K562 (cell line): ENCODE measurements at regions not wholly inside any gene's neighbourhood (a gene's known extent, or its start where the extent isn't known, plus 50 kb on each side); places are given as distances from the start of the nearest gene placed in this dataset.

ENCODE experiments used
- ATF1 ChIP-seq, 2 experiments: fragments of 450-650 bp in 1 of 2; IDR thresholded peaks; 2 replicates each; pipeline ENCODE4 v1.6.1; 2016; ENCODE audit warnings: missing compliant biosample characterization in 1 of 2, missing genetic modification characterization in 1 of 2
- CBFB ChIP-seq: sonication (generic); formaldehyde crosslinking; IDR thresholded peaks from 2 replicates; pipeline ENCODE4 v1.4.0; 2020; ENCODE audit warnings: mild to moderate bottlenecking, missing genetic modification reagents
- CHD1 ChIP-seq: fragments of 200-600 bp; sonication (generic); IDR thresholded peaks from one replicate; pipeline ENCODE4 v1.6.1; 2012; ENCODE audit warnings: mild to moderate bottlenecking, moderate library complexity, low read length, inconsistent platforms
- NR3C1 ChIP-seq: sonication (generic); formaldehyde crosslinking; IDR thresholded peaks from 2 replicates; pipeline ENCODE4 v1.8.1; 2022; ENCODE audit warnings: missing genetic modification reagents
- SMAD2 ChIP-seq: fragments of 150-350 bp; IDR thresholded peaks from 2 replicates; pipeline ENCODE4 v1.6.1; 2014; ENCODE audit warnings: low read depth, mild to moderate bottlenecking, low read length
- STAT6 ChIP-seq: sonication (generic); formaldehyde crosslinking; IDR thresholded peaks from 2 replicates; pipeline ENCODE4 v1.8.1; 2023; ENCODE audit warnings: mild to moderate bottlenecking, missing genetic modification reagents
- ZNF12 ChIP-seq: sonication (generic); formaldehyde crosslinking; IDR thresholded peaks from 2 replicates; pipeline ENCODE4 v1.4.0; 2020; ENCODE audit warnings: mild to moderate bottlenecking, missing genetic modification reagents
- ZNF224 ChIP-seq: sonication (generic); formaldehyde crosslinking; IDR thresholded peaks from 2 replicates; pipeline ENCODE4 v1.8.0; 2022; ENCODE audit warnings: mild to moderate bottlenecking, missing genetic modification reagents
- ZNF431 ChIP-seq: sonication (generic); formaldehyde crosslinking; IDR thresholded peaks from 2 replicates; pipeline ENCODE4 v1.8.0; 2022; ENCODE audit warnings: mild to moderate bottlenecking, missing genetic modification reagents
- TF ChIP-seq, protein P1 (sequence below): fragments of 450-650 bp; IDR thresholded peaks from 2 replicates; pipeline ENCODE4 v1.6.1; 2017; ENCODE audit warnings: antibody characterized with exemption

DNA sequence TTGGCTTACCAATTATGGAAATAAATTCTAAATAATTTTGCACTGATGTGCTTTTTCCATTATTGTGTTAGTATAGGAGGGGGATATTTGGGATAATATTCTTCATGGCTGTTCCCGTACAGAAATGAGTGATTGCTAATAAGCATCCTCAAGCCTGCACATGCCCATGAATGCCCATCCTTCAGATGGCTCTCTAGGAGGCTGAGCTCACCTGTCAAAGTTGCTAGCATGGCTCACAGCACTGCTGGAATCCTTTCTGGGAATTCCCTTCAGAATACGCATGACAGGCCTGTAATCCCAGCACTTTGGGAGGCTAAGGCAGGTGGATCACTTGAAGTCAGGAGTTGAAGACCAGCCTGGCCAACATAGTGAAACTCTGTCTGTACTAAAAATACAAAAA is 124.1 kb downstream of the NXNL2 start (continued):
- TF ChIP-seq STAT6 (CRISPR knock-in tag), result no peak
- no peak for TF ChIP-seq ATF1 (CRISPR knock-in tag; IDR thresholded peaks at IDR 0.05)
- TF ChIP-seq ATF1 (tag; IDR thresholded peaks at IDR 0.05), result no peak
- no peak for TF ChIP-seq ZNF224 (CRISPR knock-in tag)
- TF ChIP-seq ZNF12 (CRISPR knock-in tag), result no peak
- TF ChIP-seq CHD1, result no peak
- TF ChIP-seq, protein P1, sequence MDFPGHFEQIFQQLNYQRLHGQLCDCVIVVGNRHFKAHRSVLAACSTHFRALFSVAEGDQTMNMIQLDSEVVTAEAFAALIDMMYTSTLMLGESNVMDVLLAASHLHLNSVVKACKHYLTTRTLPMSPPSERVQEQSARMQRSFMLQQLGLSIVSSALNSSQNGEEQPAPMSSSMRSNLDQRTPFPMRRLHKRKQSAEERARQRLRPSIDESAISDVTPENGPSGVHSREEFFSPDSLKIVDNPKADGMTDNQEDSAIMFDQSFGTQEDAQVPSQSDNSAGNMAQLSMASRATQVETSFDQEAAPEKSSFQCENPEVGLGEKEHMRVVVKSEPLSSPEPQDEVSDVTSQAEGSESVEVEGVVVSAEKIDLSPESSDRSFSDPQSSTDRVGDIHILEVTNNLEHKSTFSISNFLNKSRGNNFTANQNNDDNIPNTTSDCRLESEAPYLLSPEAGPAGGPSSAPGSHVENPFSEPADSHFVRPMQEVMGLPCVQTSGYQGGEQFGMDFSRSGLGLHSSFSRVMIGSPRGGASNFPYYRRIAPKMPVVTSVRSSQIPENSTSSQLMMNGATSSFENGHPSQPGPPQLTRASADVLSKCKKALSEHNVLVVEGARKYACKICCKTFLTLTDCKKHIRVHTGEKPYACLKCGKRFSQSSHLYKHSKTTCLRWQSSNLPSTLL, result no peak
- no peak for TF ChIP-seq CBFB (CRISPR knock-in tag)
- no peak for TF ChIP-seq NR3C1
- TF ChIP-seq SMAD2, result no peak
- no peak for TF ChIP-seq ZNF431 (CRISPR knock-in tag)
- TF ChIP-seq, all 486 proteins: peak for 0
